GM18861 (cell line): ENCODE measurements at regions not wholly inside any gene's neighbourhood (a gene's known extent, or its start where the extent isn't known, plus 50 kb on each side); places are given as distances from the start of the nearest gene placed in this dataset.
"Not testable (repeated sequence)": the region's sequence is repeated elsewhere in the genome, so short reads cannot be mapped to it uniquely, and the experiment has no call there.

Source experiments
- ATAC-seq: cut with Tn5 transposase; IDR thresholded peaks from one replicate; pipeline ENCODE4 v1.9.1; 2021; ENCODE audit not compliant: unreplicated experiment

DNA sequence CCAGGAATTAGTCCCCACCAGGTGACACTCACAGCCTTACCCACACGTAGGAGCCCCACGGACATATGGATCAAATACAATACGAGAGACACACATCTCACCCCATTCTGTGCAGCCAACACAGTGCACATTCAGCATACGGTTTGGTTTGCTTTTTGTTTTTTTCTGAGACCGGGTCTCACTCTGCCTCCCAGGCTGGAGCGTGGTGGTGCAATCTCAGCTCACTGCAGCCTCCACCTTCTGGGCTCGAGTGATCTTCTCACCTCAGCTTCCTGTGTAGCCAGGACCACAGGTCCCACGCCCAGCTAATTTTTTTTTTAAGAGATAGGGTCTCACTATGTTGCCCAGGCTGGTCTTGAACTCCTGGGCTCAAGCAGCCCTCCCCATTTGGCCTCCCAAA is 102.8 kb downstream of the POTEB start:
- ATAC-seq, result not testable (repeated sequence)

DNA sequence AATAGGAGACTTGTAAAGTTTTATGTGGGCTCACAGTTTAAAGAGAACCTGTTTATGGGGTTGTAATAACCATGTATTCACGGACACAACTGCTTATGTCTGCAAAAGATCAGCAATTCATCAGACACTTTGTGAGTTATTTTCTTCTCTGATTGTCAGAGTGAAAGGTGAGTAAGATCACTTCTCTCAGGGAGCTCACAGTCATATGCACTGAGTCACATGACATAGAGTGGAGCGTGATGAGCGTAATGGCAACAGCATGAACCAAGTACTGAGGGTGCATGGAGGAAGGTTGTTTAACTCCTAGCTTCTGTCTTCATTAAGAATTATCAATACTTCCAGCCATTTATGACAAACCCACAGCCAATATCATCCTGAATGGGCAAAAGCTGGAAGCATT is 111.0 kb downstream of the POTEB start:
- not testable (repeated sequence) for ATAC-seq

DNA sequence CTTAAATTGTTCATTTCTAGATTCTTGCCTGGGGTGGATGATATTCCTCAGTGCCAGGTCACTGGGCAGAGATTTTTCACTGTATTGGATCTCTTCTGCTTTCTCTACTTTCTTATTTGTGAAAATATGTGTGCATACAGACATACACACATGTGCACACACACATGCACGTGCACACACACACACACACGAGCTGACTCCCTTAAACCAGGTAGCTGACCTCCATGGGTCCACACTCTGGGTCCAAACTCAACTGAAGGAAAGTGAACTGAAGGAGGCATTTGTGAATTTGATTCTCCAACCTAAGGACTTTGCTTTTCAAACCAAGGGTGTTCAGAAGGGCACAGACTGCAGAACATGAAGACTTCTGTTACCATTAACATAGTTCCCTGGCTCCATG is 113.8 kb downstream of the POTEB start:
- not testable (repeated sequence) for ATAC-seq

DNA sequence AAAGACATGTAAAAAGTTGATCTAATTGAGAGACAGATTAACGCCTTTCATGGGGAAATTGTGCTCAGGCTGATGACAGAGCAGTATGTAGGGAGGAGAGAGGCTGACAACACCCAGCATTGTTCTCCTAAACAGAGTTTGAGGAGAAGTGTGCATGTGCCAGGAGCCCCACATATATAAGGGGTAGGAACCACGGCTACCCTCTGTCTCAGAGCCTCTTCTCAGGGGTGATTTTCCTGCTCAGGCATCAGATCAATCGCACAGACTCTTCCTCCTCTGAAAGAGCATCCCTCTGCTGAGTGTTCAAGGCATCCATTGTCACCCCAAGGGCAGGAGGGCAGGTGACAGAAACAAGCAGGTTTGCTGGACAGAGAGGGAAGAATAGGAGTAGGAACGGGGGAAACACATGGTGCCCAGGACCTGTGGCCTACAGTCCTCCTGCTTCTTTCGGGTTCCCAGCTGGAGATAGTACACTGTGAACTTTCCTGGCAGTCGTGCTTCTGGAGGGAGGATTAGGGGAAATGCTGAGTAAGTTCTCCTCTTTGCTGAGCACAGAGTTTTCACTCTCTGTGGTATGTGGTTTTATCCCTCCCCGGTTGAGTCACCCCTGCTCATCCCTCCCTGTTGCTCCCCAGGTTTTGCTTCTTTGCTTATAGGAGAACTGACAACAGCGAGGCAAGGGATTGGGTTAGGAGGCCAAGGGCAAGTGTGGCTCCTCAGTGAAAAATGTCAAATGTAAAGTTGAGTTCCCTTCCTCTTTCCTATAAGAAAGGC is 117.1 kb downstream of the POTEB start:
- ATAC-seq, result not testable (repeated sequence)

DNA sequence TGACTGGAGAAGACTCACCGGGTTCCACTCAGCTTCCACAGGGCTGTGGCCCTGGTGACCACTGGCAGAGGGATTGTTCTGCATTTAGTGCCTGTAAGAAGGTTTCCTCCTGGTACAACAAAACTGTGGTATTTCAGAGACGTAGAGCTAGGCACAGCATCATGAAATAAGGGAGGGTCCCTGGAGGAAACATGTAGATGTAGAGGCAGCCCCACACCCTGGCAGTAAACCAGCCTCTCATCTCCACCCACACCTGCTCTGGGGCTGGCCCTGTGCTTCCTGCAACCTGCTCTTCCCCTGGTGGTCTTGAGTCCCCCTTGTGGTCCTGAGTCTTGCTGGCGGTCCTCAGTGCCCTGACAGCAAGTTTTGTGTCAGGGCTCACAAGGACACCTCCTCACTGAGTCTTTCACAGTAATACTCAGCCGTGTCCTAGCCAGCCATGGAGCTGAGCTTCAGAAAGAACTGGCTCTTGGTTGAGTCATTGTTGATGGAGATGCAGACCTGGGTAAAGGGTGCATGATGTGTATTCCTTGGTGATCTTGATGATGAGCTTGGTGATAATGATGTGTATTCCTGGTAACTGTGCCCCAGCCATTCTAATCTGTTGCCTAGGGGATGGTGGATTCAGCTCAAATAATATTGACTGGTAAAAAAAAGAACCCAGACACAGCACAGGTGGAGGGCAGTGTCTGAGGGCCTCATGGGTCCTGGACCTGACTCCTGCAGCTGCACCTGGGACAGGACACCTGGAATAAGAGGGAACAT is 118.0 kb downstream of the POTEB start:
- ATAC-seq, result not testable (repeated sequence)

DNA sequence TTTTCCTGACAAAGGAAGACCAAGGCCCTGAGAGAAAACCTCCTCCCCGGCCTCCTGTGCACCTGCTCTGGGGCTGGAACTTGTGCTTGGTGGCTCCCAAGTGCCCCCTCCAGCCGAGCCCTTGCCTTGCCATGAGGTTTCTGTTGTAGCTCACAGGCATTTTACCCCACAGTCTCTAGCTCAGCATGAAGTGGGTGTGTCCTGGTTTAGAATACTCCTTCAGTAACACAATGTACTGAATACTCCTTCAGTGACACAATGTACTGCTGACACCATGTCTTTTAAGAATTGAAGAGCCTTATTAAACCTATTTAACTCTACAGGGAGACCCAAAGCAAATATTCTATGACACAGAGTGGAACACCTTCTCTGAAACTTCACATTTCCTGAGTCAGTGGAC is 123.7 kb downstream of the POTEB start:
- ATAC-seq, result not testable (repeated sequence)

DNA sequence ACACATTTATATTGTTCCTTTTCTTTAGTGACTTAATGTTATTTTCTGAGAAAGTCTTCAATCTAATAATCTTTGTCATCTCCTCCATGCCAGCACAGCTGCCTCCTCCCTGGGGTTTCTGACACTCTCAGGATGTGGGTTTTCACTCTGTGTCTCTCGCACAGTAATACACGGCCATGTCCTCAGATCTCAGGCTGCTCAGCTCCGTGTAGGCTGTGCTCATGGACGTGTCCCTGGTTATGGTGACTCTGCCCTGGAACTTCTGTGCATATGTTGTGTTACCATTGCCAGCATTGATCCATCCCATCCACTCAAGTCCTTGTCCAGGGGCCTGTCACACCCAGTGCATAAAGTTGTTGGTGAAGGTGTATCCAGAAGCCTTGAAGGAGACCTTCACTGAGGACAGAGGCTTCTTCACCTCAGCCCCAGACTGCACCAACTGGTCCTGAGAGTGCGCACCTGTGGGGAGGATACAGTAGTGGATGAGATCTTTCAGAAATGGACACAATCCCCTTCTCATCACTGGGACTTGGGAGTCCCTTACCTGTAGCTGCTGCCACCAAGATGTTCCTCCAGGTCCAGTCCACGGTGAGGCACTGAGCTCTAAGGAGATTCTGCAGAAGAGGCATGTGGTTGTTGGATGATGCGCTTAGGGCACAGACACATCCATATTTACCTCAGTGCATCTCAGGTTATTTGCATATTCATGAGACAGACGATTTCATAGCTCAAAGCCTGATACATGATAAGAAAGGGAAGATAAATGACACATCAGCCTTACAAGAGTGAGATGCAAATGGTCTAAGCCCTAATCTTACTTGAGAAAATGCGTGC is 125.2 kb downstream of the POTEB start:
- ATAC-seq, result not testable (repeated sequence)

DNA sequence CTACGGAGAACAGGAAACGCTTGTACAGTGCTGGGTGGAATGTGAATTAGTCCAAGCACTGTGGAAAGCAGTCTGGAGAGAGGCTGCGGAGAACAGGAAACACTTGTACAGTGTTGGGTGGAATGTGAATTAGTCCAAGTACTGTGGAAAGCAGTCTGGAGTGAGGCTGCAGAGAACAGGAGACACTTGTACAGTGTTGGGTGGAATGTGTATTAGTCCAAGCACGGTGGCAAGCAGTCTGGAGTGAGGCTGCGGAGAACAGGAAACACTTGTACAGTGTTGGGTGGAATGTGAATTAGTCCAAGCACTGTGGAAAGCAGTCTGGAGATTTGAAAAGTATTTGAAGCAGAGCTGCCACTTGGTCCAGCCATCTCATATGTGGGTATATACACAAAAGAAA is 128.4 kb downstream of the POTEB start:
- ATAC-seq, result not testable (repeated sequence)

DNA sequence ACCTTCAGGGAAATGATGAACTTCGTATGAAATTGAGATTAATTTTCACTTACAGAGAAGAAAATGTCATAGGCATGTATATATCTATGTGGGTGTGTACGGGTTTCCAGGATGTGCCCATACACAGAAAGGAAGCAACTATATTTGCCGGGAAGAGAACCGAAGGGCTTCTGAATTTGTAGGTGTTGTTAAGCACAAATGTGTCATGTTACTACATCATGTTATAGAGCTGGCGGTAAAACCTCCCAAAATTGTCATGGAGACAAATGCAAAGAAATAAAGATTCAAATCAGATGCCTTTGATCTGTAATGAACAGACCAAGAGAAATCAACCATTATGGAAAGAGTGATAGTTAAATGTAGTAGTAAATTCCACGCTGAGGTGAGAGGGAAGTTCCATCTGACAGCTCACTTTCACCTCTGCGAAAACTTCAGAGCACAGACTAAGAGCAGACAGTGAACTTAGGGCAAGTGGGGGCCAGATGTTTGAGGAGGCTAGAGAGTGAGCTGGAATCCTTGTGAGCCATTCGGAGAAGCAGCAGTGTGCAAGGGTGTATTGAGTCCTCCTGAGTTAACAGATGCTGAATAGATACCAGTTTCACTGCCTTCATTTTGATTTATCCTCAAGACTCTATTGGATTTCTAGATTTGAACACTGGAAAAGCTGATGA is 133.2 kb downstream of the POTEB start:
- not testable (repeated sequence) for ATAC-seq

DNA sequence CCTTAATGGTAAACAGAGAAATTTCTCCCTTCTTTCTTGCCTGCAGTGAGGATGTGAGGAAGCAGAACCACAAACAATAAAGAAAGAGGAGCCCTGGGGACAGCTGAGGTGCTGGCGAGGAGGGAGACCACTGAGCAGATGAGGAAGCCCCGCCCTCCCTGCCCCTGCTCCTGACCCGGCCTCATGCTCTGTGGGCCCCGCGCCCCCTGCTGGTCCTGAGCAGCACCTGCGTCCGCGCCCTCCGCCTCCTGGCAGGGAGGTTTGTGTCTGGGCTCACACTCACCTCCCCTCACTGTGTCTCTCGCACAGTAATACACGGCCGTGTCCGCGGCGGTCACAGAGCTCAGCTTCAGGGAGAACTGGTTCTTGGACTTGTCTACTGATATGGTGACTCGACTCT is 135.5 kb downstream of the POTEB start:
- ATAC-seq, result peak; percentile 81

DNA sequence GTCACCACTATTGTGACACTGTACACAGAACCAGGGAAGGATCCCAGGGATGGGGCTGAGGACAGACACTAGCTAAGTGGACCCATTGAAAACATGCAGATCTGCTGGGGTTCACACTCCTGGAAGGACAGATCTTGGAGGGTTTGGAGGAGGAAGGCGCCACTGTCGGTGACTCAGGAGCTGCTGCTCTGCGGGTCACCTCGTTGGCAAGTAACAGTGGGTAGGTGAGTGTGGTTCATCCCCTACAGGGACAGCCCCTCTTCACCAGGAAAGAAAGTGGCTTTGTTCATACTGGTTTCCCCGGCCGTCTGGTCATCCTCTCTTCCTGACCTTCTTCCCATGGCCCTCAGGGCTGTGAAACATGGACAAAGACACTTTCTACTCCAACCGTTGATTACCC is 139.5 kb downstream of the POTEB start:
- ATAC-seq, result not testable (repeated sequence)

DNA sequence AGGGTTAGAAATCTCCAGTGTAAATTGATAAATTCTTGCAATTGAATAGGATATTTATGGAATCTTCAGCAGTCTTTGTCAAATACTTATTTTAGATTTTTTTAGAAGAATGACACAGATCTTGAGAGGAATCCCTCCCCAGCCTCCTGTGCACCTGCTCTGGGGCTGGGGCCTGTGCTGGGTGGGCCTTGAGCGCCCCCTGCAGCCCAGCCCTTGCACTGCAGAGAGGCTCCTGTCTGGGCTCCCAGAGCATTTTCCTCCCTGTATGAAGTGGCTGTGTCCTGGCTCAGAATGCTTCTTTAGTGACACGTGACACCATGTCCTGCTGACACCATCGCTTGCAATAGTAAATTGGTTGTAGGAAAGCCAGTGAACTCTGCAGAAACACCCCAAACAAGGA is 141.1 kb downstream of the POTEB start:
- ATAC-seq, result not testable (repeated sequence)

DNA sequence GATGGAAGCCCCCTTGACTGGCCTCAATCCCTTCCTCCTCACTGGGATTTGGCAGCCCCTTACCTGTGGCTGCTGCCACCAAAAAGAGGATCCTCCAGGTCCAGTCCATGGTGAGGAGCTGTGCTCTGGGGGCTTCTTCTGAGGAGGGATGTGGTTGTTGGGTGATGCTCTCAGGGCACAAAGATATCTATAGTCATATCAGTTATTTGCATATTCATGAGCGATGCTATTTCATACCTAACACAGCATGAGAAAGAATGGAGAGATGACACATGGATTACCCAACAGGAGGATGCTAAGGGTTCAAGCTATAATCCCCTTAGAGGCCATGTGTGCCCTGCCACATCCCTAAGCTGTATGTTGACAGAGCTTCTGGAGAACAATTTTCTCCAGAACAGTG is 141.7 kb downstream of the POTEB start:
- not testable (repeated sequence) for ATAC-seq

DNA sequence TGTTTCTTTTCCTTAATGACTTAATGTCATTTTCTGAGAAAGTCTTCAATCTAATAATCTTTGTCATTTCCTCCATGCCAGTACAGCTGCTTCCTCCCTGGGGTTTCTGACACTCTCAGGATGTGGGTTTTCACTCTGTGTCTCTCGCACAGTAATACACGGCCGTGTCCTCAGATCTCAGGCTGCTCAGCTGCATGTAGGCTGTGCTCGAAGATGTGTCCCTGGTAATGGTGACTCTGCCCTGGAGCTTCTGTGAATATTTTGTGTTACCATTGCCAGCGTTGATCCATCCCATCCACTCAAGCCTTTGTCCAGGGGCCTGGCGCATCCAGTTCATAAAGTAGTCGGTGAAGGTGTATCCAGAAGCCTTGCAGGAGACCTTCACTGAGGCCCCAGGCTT is 142.2 kb downstream of the POTEB start:
- ATAC-seq, result not testable (repeated sequence)

DNA sequence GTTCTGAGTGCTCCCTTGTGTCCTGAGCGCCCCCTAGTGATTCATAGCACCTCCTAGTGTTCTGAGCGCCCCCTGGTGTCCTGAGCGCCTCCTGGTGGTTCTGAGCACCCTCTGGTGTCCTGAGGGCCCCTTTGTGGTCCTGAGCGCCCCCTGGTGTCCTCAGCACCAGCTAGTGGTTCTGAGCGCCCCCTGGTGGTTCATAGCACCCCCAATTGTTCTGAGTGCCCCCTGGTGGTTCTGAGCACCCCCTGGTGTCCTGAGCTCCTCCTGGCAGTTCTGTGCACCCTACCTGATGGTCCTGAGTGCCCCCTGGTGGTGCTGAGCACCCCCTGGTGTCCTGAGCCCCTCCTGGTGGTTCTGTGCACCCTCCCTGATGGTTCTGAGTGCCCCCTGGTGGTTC is 146.0 kb downstream of the POTEB start:
- peak; percentile 39 for ATAC-seq

DNA sequence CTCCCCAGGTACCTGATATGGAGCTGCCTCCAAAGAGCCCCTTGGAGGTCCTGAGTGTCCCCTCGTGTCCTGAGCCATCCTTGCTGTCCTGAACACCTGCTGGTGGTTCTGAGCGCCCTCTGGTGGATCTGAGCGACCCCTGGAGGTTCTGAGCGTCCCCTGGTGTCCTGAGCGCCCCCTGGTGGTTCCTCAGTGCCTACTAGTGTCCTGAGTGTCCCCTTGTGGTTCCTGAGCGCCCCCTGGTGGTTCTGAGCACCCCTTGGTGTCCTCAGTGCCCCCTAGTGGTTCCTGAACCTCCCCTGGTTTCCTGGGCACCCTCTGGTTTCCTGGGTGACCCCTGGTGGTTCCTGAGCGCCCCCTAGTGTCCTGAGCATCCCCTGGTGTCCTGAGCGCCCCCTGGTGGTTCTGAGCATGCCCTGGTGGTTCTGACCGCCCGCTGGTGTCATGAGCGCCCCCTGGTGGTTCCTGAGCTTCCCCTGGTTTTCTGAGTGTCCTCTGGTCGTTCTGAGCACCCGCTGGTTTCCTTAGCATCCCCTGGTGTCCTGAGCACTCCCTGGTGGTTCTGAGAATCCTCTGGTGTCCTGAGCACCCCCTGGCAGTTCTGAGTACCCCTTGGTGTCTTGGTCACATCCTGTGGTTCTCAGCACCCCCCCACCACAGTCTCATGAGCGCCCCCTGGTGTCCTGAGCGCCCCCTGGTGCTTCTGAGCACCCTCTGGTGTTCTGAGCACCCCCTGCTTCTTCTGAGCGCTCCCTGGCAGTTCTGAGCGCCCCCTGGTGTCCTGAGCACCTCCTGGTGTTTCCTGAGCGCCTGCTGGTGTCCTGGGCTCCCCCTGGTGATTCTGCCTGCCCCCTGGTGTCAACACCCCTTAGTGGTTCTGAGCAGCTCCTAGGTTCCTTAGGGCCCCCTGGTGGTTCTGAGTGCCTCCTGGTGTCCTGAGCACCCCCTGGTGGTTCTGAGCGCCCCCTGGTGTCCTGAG is 146.8 kb downstream of the POTEB start:
- ATAC-seq, result peak; percentile 50

DNA sequence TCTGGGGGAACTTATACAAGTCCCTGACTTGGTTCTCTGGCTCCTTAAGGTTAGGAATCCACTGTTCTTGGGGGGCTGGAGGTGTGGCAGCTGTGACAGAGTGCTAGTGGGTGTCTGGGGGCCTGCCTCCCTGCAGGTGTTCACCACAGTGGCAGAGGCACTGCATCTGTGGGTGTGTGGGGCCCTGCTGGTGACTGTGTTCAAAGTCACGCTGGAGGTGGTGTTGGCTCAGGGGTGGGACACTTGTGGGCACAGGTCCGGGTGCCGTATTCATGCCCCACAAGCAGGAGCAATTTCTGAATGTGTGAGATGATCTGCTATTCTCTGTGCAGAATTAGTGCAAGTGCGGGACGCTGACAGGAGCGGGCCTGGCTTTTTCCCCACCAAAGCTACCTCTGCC is 152.5 kb downstream of the POTEB start:
- ATAC-seq, result not testable (repeated sequence)

DNA sequence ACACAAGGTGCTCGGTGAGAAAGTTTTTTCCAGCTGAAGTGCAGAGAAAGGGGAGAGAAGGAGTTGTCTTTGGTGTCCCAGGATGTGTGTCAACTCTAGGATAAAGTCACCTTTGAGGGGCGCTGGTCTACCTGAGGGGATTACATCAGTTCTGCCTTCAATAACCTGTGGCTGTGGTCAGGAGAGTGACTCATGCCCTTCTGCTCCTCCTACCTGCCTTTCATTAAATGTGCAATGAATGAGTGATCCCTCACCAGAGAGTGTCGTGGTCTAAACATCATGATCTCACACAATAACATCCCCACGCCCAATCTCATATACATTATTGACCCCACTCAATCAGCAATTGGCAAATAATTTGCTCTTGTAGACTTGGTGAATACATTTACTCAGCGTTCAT is 156.4 kb downstream of the POTEB start:
- not testable (repeated sequence) for ATAC-seq

DNA sequence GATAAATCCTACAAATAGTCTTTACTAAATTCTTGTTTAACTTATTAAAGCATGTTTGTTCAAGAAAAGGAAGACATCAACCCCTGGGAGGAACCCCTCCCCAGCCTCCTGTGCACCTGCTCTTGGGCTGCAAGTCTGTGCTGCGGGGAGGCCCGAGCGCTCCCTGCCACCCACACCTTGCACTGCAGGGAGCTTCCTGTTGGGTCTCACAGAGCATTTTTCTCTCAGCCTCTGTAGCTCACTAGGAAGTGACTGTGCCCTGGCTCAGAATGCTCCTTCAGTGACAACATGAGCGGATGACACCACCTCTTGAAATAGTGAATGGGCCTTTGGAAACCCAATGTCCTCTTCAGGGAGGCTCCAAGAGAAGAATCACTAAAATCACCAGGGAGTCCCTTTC is 158.8 kb downstream of the POTEB start:
- peak; percentile 75 for ATAC-seq

DNA sequence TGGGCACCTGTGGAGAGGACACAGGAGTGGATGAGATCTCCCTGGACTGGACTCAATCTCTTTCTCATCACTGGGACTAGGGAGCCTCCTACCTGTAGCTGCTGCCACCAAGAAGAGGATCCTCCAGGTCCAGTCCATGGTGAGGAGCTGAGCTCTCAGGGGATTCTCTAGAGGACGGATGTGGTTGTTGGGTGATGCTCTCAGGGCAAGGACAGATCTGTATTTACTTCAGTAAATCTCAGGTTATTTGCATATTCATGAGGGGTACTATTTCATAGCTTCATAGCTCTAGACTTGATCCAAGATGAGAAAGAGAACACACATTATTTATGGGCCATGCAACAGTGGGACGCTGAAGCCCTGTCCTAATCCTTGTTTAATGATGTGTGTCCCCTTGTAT is 159.4 kb downstream of the POTEB start:
- ATAC-seq, result peak; percentile 82
